GM18951 (cell line): ENCODE measurements at regions not wholly inside any gene's neighbourhood (a gene's known extent, or its start where the extent isn't known, plus 50 kb on each side); places are given as distances from the start of the nearest gene placed in this dataset.
"Not testable (repeated sequence)": the region's sequence is repeated elsewhere in the genome, so short reads cannot be mapped to it uniquely, and the experiment has no call there.

Experiments used
- POLR2A ChIP-seq: IDR thresholded peaks from 4 replicates; pipeline ENCODE4 v1.6.1; 2011; ENCODE audit warnings: mild to moderate bottlenecking; ENCODE audit not compliant: insufficient read length, insufficient read depth; ENCODE audit errors: extremely low read depth
- in situ Hi-C: fragments of 300-500 bp; cut with MboI; formaldehyde crosslinking; loops from one replicate; pipeline ENCODE4 v1.12.0; 2022; ENCODE audit warnings: low sequenced_read_pairs, mixed read lengths, inconsistent platforms; ENCODE audit not compliant: unreplicated experiment

- TF ChIP-seq POLR2A, result no peak
- in situ Hi-C loops, result no loop called here
These were observed 469.6 kb downstream of the DTWD2 start for GRCh38 chr5:118518720-118519119.

GRCh38 chr5:118511846-118512245 lies 476.5 kb downstream of the DTWD2 start:
- in situ Hi-C loops, result no loop called here
- no peak for TF ChIP-seq POLR2A

GRCh38 chr5:118506217-118506852 lies 482.0 kb downstream of the DTWD2 start:
- TF ChIP-seq POLR2A, result no peak
- in situ Hi-C loops, result no loop called here

- in situ Hi-C loops, result not testable (repeated sequence)
These were observed 486.1 kb downstream of the DTWD2 start for GRCh38 chr5:118502232-118502631.

- TF ChIP-seq POLR2A, result no peak
- in situ Hi-C loops, result no loop called here
These were observed 497.0 kb downstream of the DTWD2 start for GRCh38 chr5:118491351-118491750.

GRCh38 chr5:118486647-118487225 lies 501.6 kb downstream of the DTWD2 start:
- no peak for TF ChIP-seq POLR2A
- in situ Hi-C loops, result no loop called here

GRCh38 chr5:118479285-118479684 lies 509.1 kb downstream of the DTWD2 start:
- in situ Hi-C loops, result no loop called here
- no peak for TF ChIP-seq POLR2A

- in situ Hi-C loops, result no loop called here
- TF ChIP-seq POLR2A, result no peak
These were observed 509.5 kb downstream of the DTWD2 start for GRCh38 chr5:118478852-118479251.

- in situ Hi-C loops, result no loop called here
- TF ChIP-seq POLR2A, result no peak
These were observed 520.3 kb downstream of the DTWD2 start for GRCh38 chr5:118468085-118468484.

- in situ Hi-C loops, result no loop called here
- no peak for TF ChIP-seq POLR2A
These were observed 521.2 kb downstream of the DTWD2 start for GRCh38 chr5:118467103-118467502.

GRCh38 chr5:118466418-118466817 lies 521.9 kb downstream of the DTWD2 start:
- in situ Hi-C loops, result no loop called here
- no peak for TF ChIP-seq POLR2A

- in situ Hi-C loops, result not testable (repeated sequence)
These were observed 526.1 kb downstream of the DTWD2 start for GRCh38 chr5:118462276-118462675.

- no peak for TF ChIP-seq POLR2A
- in situ Hi-C loops, result no loop called here
These were observed 526.9 kb downstream of the DTWD2 start for GRCh38 chr5:118461436-118461835.

GRCh38 chr5:118459490-118459889 lies 528.9 kb downstream of the DTWD2 start:
- in situ Hi-C loops, result no loop called here
- TF ChIP-seq POLR2A, result no peak

GRCh38 chr5:118456085-118456484 lies 532.3 kb downstream of the DTWD2 start:
- in situ Hi-C loops, result no loop called here
- no peak for TF ChIP-seq POLR2A
